ENCODE measurements at regions not wholly inside any gene's neighbourhood (a gene's known extent, or its start where the extent isn't known, plus 50 kb on each side); places are given as distances from the start of the nearest gene placed in this dataset.

DNA sequence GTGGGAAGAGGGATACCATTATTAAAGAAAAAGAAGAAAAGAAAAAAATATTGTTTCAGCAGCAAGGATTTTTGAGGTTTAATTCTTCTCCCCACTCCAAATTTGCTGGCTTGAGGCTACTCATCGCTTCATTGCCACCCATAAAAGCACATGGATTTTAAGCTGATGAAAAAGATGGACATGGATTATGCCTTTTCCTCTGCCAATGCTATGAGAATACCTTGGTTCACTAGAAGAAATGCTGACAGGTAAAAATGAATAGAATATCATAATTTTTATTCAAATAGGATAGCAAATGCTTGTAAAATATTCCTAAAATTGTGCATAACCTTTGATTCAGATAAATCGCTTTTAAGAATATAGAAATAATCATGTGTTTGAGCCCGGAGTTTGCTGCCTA lies 289.7 kb upstream of the DPYD start:
- Histone ChIP-seq H3K27ac (ENCODE audit: low read depth in 1 of 2, low read length in 2 of 2) (no peak overlapping the region), H3K36me3 (replicated peaks in 1 of 2; ENCODE audit: control insufficient read depth in 1 of 2, insufficient read depth in 2 of 2, low read length in 2 of 2) (no peaks in the 10 kb centered on the region), H3K4me3 (replicated peaks in 1 of 3; ENCODE audit: low read depth in 2 of 3, low read length in 3 of 3) (no peak overlapping the region), H2AFZ (ENCODE audit: insufficient read depth, low read depth, low read length, poor library complexity, severe bottlenecking) (no peak overlapping the region), H3K9me3 (replicated peaks in 1 of 2; ENCODE audit: control insufficient read depth in 1 of 2, insufficient read depth in 1 of 2, low read length in 2 of 2) (peaks cover 0 to 4% of the 10 kb centered on the region in 2 donors), H3K79me2 (ENCODE audit: insufficient read depth, low read length) (no peaks in the 10 kb centered on the region), H3K4me1 (ENCODE audit: control insufficient read depth in 1 of 2, insufficient read depth in 2 of 2, low read length in 2 of 2) (no peaks in the 10 kb centered on the region), H3K27me3 (ENCODE audit: control insufficient read depth in 2 of 2, insufficient read depth in 2 of 2, low read length in 2 of 2) (no peaks in the 10 kb centered on the region), H4K20me1 (ENCODE audit: insufficient read depth, low read length) (no peaks in the 10 kb centered on the region), H3K9ac (ENCODE audit: insufficient read depth, low read length, poor library complexity, severe bottlenecking) (no peak overlapping the region), H3K4me2 (replicated peaks; ENCODE audit: extremely low read depth, low read length, poor library complexity, severe bottlenecking) (no peak overlapping the region)
- DNase-seq = no peak
- TF ChIP-seq, protein P1, sequence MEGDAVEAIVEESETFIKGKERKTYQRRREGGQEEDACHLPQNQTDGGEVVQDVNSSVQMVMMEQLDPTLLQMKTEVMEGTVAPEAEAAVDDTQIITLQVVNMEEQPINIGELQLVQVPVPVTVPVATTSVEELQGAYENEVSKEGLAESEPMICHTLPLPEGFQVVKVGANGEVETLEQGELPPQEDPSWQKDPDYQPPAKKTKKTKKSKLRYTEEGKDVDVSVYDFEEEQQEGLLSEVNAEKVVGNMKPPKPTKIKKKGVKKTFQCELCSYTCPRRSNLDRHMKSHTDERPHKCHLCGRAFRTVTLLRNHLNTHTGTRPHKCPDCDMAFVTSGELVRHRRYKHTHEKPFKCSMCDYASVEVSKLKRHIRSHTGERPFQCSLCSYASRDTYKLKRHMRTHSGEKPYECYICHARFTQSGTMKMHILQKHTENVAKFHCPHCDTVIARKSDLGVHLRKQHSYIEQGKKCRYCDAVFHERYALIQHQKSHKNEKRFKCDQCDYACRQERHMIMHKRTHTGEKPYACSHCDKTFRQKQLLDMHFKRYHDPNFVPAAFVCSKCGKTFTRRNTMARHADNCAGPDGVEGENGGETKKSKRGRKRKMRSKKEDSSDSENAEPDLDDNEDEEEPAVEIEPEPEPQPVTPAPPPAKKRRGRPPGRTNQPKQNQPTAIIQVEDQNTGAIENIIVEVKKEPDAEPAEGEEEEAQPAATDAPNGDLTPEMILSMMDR (IDR thresholded peaks at IDR 0.05) = no peak
- WGBS (ENCODE audit: insufficient coverage) = 100% methylated on average over 2 of the region's 3 CpGs
- H3K27me3 Mint-ChIP-seq (ENCODE audit: low read depth in 3 of 3) = peaks cover 0 to 2% (median 2%) of the 10 kb centered on the region in 3 donors
- no peak overlapping the region for H3K27ac Mint-ChIP-seq
- H3K4me1 Mint-ChIP-seq = no peaks in the 10 kb centered on the region
- no peaks in the 10 kb centered on the region for H3K36me3 Mint-ChIP-seq
- peaks cover 0 to 5% (median 2%) of the 10 kb centered on the region in 7 donors for H3K9me3 Mint-ChIP-seq
- H3K4me3 Mint-ChIP-seq = no peak overlapping the region
- intact Hi-C loops (cut with micrococcal nuclease) = no loop called here

DNA sequence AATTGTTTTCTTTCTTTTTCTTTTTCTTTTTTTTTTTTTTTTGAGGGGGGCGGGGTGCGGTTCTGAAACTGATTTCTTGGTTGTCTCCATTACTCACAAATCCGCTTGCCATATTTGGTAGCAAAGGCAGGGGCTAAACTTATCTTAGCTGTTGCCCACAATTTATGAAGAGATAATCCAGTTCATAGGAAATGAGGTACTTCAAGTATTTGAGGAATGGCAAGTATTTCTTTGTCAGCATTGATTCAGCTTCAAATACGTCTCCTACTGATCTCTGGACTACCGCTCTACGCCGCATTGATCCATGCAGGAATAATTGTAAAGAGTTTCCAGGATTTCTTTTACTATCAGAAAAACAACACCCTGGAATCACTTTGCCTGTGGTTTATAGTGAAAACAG lies 289.2 kb upstream of the DPYD start:
- H3K4me2 ChIP-seq (replicated peaks; ENCODE audit: extremely low read depth, low read length, poor library complexity, severe bottlenecking) = no peak overlapping the region
- H3K27ac Mint-ChIP-seq = no peak overlapping the region

More for the DNA sequence above, 289.2 kb upstream of the DPYD start:
- TF ChIP-seq, protein P1 (IDR thresholded peaks at IDR 0.05) = no peak
- Histone ChIP-seq H4K20me1 (ENCODE audit: insufficient read depth, low read length) (no peaks in the 10 kb centered on the region), H3K79me2 (ENCODE audit: insufficient read depth, low read length) (no peaks in the 10 kb centered on the region), H3K9ac (ENCODE audit: insufficient read depth, low read length, poor library complexity, severe bottlenecking) (no peak overlapping the region), H3K9me3 (replicated peaks in 1 of 2; ENCODE audit: control insufficient read depth in 1 of 2, insufficient read depth in 1 of 2, low read length in 2 of 2) (peaks cover 0 to 2% of the 10 kb centered on the region in 2 donors), H3K27me3 (ENCODE audit: control insufficient read depth in 2 of 2, insufficient read depth in 2 of 2, low read length in 2 of 2) (no peaks in the 10 kb centered on the region), H3K27ac (ENCODE audit: low read depth in 1 of 2, low read length in 2 of 2) (no peak overlapping the region), H2AFZ (ENCODE audit: insufficient read depth, low read depth, low read length, poor library complexity, severe bottlenecking) (no peak overlapping the region), H3K4me3 (replicated peaks in 1 of 3; ENCODE audit: low read depth in 2 of 3, low read length in 3 of 3) (no peak overlapping the region), H3K36me3 (replicated peaks in 1 of 2; ENCODE audit: control insufficient read depth in 1 of 2, insufficient read depth in 2 of 2, low read length in 2 of 2) (no peaks in the 10 kb centered on the region), H3K4me1 (ENCODE audit: control insufficient read depth in 1 of 2, insufficient read depth in 2 of 2, low read length in 2 of 2) (no peaks in the 10 kb centered on the region)
- no peaks in the 10 kb centered on the region for H3K36me3 Mint-ChIP-seq
- intact Hi-C loops (cut with micrococcal nuclease) = no loop called here
- H3K4me3 Mint-ChIP-seq = no peak overlapping the region
- no CpG with 5 or more reads among the region's 7 CpGs for WGBS (ENCODE audit: insufficient coverage)
- DNase-seq = no peak
- H3K27me3 Mint-ChIP-seq (ENCODE audit: low read depth in 3 of 3) = peaks cover 0 to 3% (median 2%) of the 10 kb centered on the region in 3 donors
- peaks cover 0 to 6% (median 2%) of the 10 kb centered on the region in 7 donors for H3K9me3 Mint-ChIP-seq
- no peaks in the 10 kb centered on the region for H3K4me1 Mint-ChIP-seq
